HG03095 (cell line): ENCODE measurements at regions not wholly inside any gene's neighbourhood (a gene's known extent, or its start where the extent isn't known, plus 50 kb on each side); places are given as distances from the start of the nearest gene placed in this dataset.
"Not testable (repeated sequence)": the region's sequence is repeated elsewhere in the genome, so short reads cannot be mapped to it uniquely, and the experiment has no call there.

Source experiments
- ATAC-seq: cut with Tn5 transposase; IDR thresholded peaks from one replicate; pipeline ENCODE4 v1.9.1; 2021; ENCODE audit warnings: moderate library complexity; ENCODE audit not compliant: unreplicated experiment

DNA sequence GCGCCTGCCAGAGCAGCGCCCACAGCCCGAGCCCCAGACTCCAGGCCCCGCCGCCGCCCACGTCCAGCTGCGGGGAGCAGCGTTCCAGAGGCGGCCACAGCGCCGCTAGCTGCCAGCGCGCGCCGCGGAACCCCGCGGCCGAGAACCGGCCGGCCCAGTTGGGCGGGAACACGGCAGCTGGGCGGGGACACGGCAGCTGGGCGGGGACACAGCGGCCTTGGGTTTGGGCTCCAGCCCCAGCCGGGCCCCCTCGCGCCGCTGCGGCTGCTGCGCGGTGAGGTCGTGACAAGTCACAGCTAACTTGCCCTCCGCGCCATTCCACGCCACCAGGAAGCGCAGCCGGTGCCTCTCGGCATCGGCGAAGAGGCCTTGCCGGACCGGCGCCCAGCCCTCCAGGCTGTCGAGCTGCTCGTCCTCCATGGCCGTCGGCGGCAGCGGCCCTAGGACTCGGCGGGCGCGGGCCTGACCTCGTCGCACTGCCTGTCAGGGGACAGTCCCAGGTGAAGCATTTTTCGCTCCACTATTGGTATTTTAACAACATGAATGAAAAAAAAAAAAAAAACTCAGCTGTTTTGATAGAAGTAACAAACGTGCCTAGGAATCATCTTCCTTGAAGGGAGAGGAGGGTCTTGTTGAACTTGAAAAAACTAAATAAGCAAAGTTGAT, 56.6 kb upstream of the GOLGA8N start:
- peak; percentile 74 for ATAC-seq

- ATAC-seq: peak; percentile 19
Measured at GRCh38 chr15:32536057-32536493, 57.2 kb upstream of the GOLGA8N start.

GRCh38 chr15:32535150-32535898, 57.9 kb upstream of the GOLGA8N start:
- ATAC-seq: not testable (repeated sequence)

DNA sequence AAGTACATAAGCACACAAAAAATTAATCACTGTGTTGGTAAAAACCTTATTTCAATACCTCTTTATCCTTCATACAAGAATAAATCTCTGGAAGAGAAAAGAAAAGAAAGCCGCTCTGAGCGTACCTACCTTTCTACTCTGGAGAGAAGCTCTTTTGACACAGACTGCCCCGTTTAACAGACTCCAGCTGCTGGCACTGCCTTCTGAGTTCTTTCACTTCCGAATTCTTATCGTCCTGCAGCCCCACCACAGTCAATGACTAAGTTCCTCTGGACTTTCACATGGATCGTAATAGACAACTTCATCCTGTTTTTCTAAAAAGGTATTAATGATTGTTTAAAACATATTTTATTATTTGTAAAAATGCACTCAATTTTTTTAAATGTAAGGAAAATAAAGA, 67.5 kb upstream of the GOLGA8O start:
- not testable (repeated sequence) for ATAC-seq

GRCh38 chr15:32522421-32522820, 67.0 kb upstream of the GOLGA8O start:
- not testable (repeated sequence) for ATAC-seq

DNA sequence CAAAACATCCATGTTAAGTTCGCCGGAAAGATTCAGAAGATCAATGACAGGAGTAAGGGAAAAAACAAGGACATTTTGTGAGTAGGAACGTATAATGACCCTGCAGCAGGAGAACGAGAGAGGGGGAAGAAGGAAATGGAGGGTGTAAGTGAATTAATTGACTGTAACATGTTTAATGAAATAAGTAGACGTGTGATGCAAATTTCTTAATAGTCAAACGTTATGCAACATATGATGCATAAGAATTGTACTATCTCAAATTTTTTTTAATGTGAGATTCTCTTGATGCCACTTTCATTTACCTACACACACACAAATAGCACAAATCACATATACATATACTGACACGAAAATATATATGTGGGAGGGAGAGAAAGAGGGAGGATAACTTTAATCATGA, 63.5 kb upstream of the GOLGA8O start:
- not testable (repeated sequence) for ATAC-seq

DNA sequence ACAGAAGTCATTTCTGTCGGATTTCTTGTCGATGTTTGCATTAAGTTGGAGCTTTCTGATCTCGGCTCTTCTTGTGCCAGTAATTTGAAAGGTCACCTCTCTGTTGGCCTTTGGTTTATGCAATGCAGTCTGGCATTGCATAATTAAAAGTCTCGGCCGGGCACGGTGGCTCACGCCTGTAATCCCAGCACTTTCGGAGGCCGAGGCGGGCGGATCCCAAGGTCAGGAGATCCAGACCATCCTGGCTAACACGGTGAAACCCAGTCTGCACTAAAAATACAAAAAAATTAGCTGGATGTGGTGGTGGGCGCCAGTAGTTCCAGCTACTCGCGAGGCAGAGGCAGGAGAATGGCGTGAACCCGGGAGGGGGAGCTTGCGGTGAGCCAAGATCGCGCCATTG, 62.6 kb upstream of the GOLGA8O start:
- not testable (repeated sequence) for ATAC-seq

- not testable (repeated sequence) for ATAC-seq
Measured at GRCh38 chr15:32516954-32517353, 61.5 kb upstream of the GOLGA8O start.

DNA sequence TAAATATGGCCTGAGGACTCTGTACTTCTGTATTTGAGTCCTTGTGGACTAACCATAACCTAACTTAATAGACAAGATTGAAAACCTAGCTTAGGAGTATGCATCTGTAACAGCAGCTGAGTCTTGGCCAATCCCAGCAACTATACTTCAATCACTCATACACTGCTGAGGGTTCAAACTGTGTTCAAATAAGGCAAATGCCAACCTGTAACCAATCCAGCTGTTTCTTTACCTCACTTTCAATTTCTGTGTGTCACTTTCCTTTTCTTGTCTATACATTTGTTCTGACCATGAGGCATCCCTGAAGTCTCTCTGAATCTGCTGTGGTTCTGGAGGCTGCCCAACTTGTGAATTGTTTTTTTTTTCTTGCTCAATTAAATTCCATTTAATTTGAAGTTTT, 57.9 kb upstream of the GOLGA8O start:
- ATAC-seq: not testable (repeated sequence)

- ATAC-seq: not testable (repeated sequence)
Measured at GRCh38 chr15:32510027-32510426, 54.6 kb upstream of the GOLGA8O start.

DNA sequence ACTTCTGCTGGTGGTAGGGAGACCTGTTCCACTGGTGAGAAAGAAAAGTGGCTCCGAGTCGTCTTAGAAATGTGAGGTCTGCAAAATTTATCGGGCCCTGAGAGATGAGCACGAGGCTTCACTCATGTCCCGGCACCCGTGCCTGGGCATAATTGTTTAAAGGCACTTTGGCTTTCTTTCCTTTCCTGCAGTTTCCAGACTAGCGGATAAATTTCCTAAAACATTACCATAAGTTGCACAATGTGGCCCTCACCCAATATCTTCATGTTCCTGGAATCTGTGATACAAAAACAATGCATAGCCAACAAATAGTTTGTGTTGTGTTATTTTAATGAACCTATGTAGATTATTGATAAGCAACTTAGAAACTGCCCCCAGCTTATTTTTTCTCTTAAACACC, 52.6 kb upstream of the GOLGA8O start:
- not testable (repeated sequence) for ATAC-seq

GRCh38 chr15:32506787-32507186, 51.4 kb upstream of the GOLGA8O start:
- ATAC-seq: not testable (repeated sequence)

GRCh38 chr15:32505633-32506032, 50.2 kb upstream of the GOLGA8O start:
- ATAC-seq: not testable (repeated sequence)
